ENCODE measurements at regions not wholly inside any gene's neighbourhood (a gene's known extent, or its start where the extent isn't known, plus 50 kb on each side); places are given as distances from the start of the nearest gene placed in this dataset.
"Not testable (repeated sequence)": the region's sequence is repeated elsewhere in the genome, so short reads cannot be mapped to it uniquely, and the experiment has no call there.

DNA sequence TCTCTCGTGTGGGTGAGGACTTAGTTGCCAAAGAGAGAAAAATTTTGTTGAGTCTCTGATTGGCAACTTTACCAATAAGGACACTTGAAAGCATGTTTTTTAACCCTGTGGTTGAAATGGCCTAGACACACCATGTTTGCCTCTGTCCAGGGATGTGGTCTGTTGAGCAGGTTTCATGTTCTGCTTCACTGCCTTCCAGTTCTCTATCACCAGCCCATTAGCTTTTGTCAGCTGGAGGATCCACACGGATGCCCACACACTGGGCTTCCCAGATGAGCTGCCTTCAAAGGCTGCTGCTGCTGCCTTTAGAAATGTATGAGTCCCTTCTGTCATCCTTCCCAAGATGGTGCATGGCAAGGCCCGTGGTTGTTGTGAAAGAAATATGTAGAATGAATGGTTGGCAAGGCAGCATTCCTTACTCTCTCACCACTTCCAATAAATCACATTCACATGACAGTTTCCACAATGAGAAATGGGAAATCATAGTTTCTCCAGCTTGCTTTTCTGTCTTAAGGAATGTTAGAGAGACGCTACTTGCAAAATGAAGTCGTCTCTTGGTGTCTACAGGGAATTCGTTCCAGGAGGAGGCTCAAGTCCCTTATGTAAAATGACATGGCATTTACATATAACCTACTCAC is 108.2 kb upstream of the SLC35F3 start:
- no peak for DNase-seq (ENCODE audit: low read depth)
- TF ChIP-seq, protein P1, sequence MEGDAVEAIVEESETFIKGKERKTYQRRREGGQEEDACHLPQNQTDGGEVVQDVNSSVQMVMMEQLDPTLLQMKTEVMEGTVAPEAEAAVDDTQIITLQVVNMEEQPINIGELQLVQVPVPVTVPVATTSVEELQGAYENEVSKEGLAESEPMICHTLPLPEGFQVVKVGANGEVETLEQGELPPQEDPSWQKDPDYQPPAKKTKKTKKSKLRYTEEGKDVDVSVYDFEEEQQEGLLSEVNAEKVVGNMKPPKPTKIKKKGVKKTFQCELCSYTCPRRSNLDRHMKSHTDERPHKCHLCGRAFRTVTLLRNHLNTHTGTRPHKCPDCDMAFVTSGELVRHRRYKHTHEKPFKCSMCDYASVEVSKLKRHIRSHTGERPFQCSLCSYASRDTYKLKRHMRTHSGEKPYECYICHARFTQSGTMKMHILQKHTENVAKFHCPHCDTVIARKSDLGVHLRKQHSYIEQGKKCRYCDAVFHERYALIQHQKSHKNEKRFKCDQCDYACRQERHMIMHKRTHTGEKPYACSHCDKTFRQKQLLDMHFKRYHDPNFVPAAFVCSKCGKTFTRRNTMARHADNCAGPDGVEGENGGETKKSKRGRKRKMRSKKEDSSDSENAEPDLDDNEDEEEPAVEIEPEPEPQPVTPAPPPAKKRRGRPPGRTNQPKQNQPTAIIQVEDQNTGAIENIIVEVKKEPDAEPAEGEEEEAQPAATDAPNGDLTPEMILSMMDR (IDR thresholded peaks at IDR 0.05; ENCODE audit: insufficient read depth, low read depth, low read length): no peak

DNA sequence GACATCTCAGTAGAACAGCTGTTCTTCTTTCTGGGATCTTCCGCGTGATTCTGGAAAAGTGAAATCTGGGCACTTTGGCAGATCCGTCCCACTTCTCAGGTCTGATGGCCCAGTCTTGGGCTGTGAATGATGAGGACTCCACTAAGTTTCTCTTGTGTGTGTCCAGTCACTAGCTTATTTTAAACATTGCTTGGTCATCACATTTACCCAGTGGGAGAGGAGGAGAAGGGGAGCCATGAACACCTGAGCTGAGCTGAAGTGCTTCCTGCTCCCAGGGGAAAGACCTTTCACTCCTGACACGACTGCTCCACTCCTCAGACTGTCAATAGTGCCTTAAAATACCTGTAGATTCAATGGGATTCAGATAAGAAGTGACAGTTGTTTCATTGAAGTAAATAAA is 101.9 kb upstream of the SLC35F3 start:
- TF ChIP-seq, protein P1 (IDR thresholded peaks at IDR 0.05; ENCODE audit: insufficient read depth, low read depth, low read length): no peak
- no peak for DNase-seq (ENCODE audit: low read depth)
- H3K4me3 ChIP-seq (ENCODE audit: low read depth, low read length): no peak overlapping the region

More for the DNA sequence above, 108.2 kb upstream of the SLC35F3 start:
- no peak overlapping the region for H3K4me3 ChIP-seq (ENCODE audit: low read depth, low read length)

DNA sequence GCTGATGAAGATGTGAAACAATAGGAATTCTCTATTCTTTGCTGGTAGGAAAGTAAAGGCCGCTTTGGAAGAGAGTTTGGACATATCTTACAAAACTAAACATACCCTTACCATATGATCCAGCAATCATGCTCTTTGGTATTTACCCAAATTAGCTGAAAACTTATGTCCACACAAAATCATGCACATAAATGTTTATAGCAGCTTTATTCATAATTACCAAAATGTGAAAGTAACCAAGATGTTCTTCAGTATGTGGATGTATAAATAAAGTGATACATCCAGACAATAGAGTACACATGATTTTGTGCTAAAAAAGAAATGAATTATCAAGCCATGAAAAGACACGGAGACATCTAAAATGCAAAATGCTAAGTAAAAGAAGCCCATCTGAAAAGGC is 98.7 kb upstream of the SLC35F3 start:
- no peak for DNase-seq (ENCODE audit: low read depth)
- H3K4me3 ChIP-seq (ENCODE audit: low read depth, low read length): no peak overlapping the region
- TF ChIP-seq, protein P1 (IDR thresholded peaks at IDR 0.05; ENCODE audit: insufficient read depth, low read depth, low read length): no peak

DNA sequence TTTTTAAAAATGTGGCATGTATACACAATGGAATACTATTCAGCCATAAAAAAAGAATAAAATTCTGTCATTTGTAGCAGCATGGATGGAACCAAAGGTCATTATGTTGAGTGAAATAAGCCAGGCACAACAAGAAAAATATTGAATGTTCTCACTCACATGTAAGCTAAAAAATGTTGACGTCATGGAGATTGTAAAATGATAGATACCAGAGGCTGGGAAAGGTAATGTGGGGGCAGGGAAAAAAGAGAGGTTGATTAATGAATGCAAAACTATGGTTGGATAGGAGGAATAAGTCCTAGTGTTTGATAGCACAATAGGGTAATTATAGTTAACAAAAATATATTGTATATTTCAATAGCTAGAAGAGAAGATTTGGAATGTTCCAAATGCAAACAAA is 89.1 kb upstream of the SLC35F3 start:
- DNase-seq (ENCODE audit: low read depth): no peak
- H3K4me3 ChIP-seq (ENCODE audit: low read depth, low read length): no peak overlapping the region
- TF ChIP-seq, protein P1 (IDR thresholded peaks at IDR 0.05; ENCODE audit: insufficient read depth, low read depth, low read length): no peak

DNA sequence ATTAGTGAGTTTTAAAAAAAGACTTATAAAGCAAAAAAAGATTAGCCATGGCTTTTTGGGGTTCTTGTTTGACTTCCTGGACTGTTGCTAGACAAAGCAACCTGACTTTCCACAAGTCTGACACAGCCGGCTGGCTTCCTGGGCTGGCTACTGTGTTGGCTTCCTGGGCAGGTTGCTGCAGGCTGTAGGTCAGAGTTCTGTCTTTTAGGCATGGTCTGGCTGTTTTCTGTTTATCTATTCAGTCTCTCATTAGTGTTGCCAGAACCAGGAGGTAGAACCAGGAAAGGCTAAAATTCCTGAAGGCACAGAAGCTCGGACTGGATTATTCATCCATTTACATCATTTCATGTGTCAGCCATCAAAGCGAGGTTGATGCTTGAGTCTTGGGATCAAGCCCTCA is 88.6 kb upstream of the SLC35F3 start:
- TF ChIP-seq, protein P1 (IDR thresholded peaks at IDR 0.05; ENCODE audit: insufficient read depth, low read depth, low read length): no peak
- DNase-seq (ENCODE audit: low read depth): no peak
- H3K4me3 ChIP-seq (ENCODE audit: low read depth, low read length): no peak overlapping the region

DNA sequence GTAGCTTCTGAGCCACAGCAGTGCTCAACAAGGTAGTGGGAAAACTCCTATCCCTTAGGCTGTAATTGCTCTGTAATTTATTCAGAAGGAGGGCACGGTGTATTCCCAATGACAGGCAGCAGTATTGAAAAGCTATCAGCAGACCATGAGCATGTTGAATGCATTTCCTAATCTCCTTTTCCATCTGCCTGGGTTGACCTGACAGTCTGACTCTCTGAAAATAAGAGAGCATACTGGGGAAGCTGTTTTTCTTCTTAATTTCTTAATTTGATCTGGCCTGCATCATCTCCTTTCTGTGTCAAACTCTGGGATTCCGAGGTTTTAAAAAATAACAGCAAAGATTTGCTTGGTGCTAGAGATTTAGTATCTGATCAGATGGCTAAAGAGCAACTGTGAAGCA is 88.1 kb upstream of the SLC35F3 start:
- TF ChIP-seq, protein P1 (IDR thresholded peaks at IDR 0.05; ENCODE audit: insufficient read depth, low read depth, low read length): no peak
- no peak for DNase-seq (ENCODE audit: low read depth)
- H3K4me3 ChIP-seq (ENCODE audit: low read depth, low read length): no peak overlapping the region

DNA sequence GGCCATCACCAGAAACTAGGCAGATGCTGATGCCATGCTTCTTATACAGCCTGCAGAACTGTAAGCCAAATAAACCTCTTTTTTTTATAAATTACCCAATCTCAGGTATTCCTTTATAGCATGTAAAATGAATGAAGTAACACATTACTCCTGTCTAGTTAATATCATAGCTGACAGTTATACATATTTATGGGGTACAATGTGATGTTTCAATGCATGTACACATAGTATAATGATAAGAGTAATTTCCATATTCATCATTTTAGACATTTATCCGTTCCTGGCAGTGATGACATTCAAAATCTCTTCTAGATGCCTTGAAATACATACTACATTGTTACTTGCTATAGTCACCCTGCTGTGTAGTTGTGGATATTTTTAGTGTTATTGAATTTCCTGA is 85.4 kb upstream of the SLC35F3 start:
- H3K4me3 ChIP-seq (ENCODE audit: low read depth, low read length): no peak overlapping the region
- DNase-seq (ENCODE audit: low read depth): no peak
- TF ChIP-seq, protein P1 (IDR thresholded peaks at IDR 0.05; ENCODE audit: insufficient read depth, low read depth, low read length): no peak

DNA sequence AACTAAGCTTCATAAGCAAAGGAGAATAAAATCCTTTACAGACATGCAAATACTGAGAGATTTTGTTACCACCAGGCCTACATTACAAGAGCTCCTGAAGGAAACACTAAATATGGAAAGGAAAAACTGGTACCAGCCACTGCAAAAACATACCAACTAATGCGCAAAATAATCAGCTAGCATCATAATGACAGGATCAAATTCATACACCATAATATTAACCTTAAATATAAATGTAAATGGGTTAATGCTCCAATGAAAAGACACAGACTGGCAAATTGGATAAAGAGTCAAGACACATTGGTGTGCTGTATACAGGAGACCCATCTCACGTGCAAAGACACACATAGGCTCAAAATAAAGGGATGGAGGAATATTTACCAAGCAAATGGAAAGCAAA is 80.3 kb upstream of the SLC35F3 start:
- DNase-seq (ENCODE audit: low read depth); H3K4me3 ChIP-seq (ENCODE audit: low read depth, low read length): not testable (repeated sequence)

DNA sequence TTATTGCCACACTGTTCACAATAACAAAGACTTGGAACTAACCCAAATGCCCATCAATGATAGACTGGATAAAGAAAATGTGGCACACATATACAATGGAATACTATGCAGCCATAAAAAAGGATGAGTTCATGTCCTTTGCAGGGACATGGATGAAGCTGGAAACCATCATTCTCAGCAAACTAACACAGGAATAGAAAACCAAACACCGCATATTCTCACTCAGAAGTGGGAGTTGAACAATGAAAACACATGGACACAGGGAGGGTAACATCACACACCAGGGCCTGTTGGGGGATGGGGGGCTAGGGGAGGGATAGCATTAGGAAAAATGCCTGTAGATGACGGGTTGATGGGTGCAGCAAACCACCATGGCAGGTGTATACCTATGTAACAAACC is 76.5 kb upstream of the SLC35F3 start:
- DNase-seq (ENCODE audit: low read depth); H3K4me3 ChIP-seq (ENCODE audit: low read depth, low read length): not testable (repeated sequence)
